ENCODE measurements at regions not wholly inside any gene's neighbourhood (a gene's known extent, or its start where the extent isn't known, plus 50 kb on each side); places are given as distances from the start of the nearest gene placed in this dataset.

DNA sequence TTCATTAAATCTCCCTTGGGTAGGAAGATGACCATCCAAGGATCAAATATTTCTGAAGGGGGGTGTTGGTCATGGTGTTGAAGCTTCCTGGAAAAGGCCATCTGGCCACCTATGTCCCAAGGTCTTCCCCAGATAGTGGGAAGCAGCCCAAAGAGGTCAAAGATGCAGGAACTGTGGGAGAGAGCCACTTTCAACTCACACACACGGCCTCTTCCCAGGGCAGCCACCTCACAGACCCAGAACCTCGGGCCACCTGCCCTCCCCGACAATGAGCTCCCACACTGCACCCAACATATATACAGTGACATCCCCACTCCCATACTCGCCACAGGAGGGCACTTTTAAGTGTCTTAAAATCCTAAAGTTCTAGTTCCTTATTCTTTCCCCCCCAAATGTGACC, 164.5 kb upstream of the ETV3 start:
- TF ChIP-seq, protein P1, sequence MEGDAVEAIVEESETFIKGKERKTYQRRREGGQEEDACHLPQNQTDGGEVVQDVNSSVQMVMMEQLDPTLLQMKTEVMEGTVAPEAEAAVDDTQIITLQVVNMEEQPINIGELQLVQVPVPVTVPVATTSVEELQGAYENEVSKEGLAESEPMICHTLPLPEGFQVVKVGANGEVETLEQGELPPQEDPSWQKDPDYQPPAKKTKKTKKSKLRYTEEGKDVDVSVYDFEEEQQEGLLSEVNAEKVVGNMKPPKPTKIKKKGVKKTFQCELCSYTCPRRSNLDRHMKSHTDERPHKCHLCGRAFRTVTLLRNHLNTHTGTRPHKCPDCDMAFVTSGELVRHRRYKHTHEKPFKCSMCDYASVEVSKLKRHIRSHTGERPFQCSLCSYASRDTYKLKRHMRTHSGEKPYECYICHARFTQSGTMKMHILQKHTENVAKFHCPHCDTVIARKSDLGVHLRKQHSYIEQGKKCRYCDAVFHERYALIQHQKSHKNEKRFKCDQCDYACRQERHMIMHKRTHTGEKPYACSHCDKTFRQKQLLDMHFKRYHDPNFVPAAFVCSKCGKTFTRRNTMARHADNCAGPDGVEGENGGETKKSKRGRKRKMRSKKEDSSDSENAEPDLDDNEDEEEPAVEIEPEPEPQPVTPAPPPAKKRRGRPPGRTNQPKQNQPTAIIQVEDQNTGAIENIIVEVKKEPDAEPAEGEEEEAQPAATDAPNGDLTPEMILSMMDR (IDR thresholded peaks at IDR 0.05; ENCODE audit: extremely low read depth in 1 of 2, insufficient read depth in 1 of 2, low read depth in 1 of 2, low read length in 2 of 2) = no peak
- TF ChIP-seq MYC (IDR thresholded peaks at IDR 0.05; ENCODE audit: low read depth, low read length) (no peak), POLR2AphosphoS5 (IDR thresholded peaks at IDR 0.05; ENCODE audit: insufficient read depth, low read depth, low read length) (no peak), POLR2A (IDR thresholded peaks at IDR 0.05; ENCODE audit: low read depth, low read length) (no peak), EZH2 (IDR thresholded peaks at IDR 0.05; ENCODE audit: borderline replicate concordance, low read depth, low read length, severe bottlenecking) (no peak)
- TF ChIP-seq, protein P2, sequence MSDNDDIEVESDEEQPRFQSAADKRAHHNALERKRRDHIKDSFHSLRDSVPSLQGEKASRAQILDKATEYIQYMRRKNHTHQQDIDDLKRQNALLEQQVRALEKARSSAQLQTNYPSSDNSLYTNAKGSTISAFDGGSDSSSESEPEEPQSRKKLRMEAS (IDR thresholded peaks at IDR 0.05; ENCODE audit: insufficient read depth, insufficient read length) = no peak

Measured in endothelial cell of umbilical vein (primary cell).